ENCODE measurements at regions not wholly inside any gene's neighbourhood (a gene's known extent, or its start where the extent isn't known, plus 50 kb on each side); places are given as distances from the start of the nearest gene placed in this dataset.

- no peak for TF ChIP-seq CTCF (IDR thresholded peaks at IDR 0.05)
- TF ChIP-seq POLR2A (IDR thresholded peaks at IDR 0.05), result no peak
Observed at GRCh38 chr6:23456396-23456795, 669.6 kb upstream of the NRSN1 start.
